H9 (cell line): ENCODE measurements at regions not wholly inside any gene's neighbourhood (a gene's known extent, or its start where the extent isn't known, plus 50 kb on each side); places are given as distances from the start of the nearest gene placed in this dataset.

Source experiments
- DNase-seq: peaks from one replicate; pipeline ENCODE4 v3.0.0-alpha.2; 2017
- H2AFZ ChIP-seq: one replicate; pipeline ENCODE4 v1.6.1; 2013; ENCODE audit warnings: mild to moderate bottlenecking, low read length, control low read depth, moderate library complexity
- H2AK5ac ChIP-seq: 2 replicates; pipeline ENCODE4 v1.6.1; 2013; ENCODE audit warnings: low read length, control low read depth, mixed read lengths; ENCODE audit not compliant: insufficient read length
- H2BK120ac ChIP-seq: one replicate; pipeline ENCODE4 v1.6.1; 2013; ENCODE audit warnings: low read depth, mild to moderate bottlenecking, low read length, control low read depth, inconsistent platforms; ENCODE audit not compliant: poor library complexity, severe bottlenecking
- H2BK12ac ChIP-seq: 2 replicates; pipeline ENCODE4 v1.6.1; 2013; ENCODE audit warnings: low read length, control low read depth, mixed read lengths, low read depth; ENCODE audit not compliant: insufficient read length
- H2BK15ac ChIP-seq: 2 replicates; pipeline ENCODE4 v1.6.1; 2013; ENCODE audit warnings: low read depth, low read length, control low read depth
- H2BK20ac ChIP-seq: one replicate; pipeline ENCODE4 v1.6.1; 2013; ENCODE audit warnings: low read depth, mild to moderate bottlenecking, low read length, control low read depth, inconsistent platforms; ENCODE audit not compliant: poor library complexity, severe bottlenecking
- H2BK5ac ChIP-seq: 2 replicates; pipeline ENCODE4 v1.6.1; 2013; ENCODE audit warnings: low read length, control low read depth, mixed read lengths; ENCODE audit not compliant: insufficient read length
- H3K14ac ChIP-seq: 2 replicates; pipeline ENCODE4 v1.6.1; 2013; ENCODE audit warnings: low read length, control low read depth; ENCODE audit not compliant: insufficient read depth
- H3K18ac ChIP-seq: 2 replicates; pipeline ENCODE4 v1.6.1; 2013; ENCODE audit warnings: low read depth, mild to moderate bottlenecking, mixed read lengths, low read length, control low read depth; ENCODE audit not compliant: insufficient read length
- H3K23ac ChIP-seq: 2 replicates; pipeline ENCODE4 v1.6.1; 2013; ENCODE audit warnings: low read length, control low read depth, mixed read lengths, low read depth; ENCODE audit not compliant: insufficient read length
- H3K23me2 ChIP-seq: 2 replicates; pipeline ENCODE4 v1.6.1; 2013; ENCODE audit warnings: low read depth, mild to moderate bottlenecking, mixed read lengths, low read length, control low read depth; ENCODE audit not compliant: insufficient read length, poor library complexity, severe bottlenecking
- H3K27ac ChIP-seq: 2 replicates; pipeline ENCODE4 v1.5.1; 2013; ENCODE audit warnings: low read length, control low read depth, mixed read lengths, low read depth; ENCODE audit not compliant: insufficient read length
- H3K27me3 ChIP-seq: 2 replicates; pipeline ENCODE4 v1.6.1; 2013; ENCODE audit warnings: low read length, control low read depth, inconsistent platforms; ENCODE audit not compliant: insufficient read depth
- H3K4ac ChIP-seq: 2 replicates; pipeline ENCODE4 v1.6.1; 2013; ENCODE audit warnings: low read depth, mild to moderate bottlenecking, control low read depth, inconsistent platforms, low read length, moderate library complexity
- H3K4me1 ChIP-seq: 2 replicates; pipeline ENCODE4 v1.6.1; 2013; ENCODE audit warnings: low read length, control low read depth, inconsistent platforms; ENCODE audit not compliant: insufficient read depth
- H3K4me2 ChIP-seq: 2 replicates; pipeline ENCODE4 v1.6.1; 2013; ENCODE audit warnings: low read length, control low read depth, mixed read lengths; ENCODE audit not compliant: insufficient read length, insufficient read depth
- H3K56ac ChIP-seq: 2 replicates; pipeline ENCODE4 v1.6.1; 2013; ENCODE audit warnings: low read depth, mild to moderate bottlenecking, mixed read lengths, low read length, control low read depth; ENCODE audit not compliant: insufficient read length
- H3K79me1 ChIP-seq: 2 replicates; pipeline ENCODE4 v1.6.1; 2013; ENCODE audit warnings: low read depth, mild to moderate bottlenecking, moderate library complexity, low read length, control low read depth, inconsistent platforms; ENCODE audit not compliant: insufficient read depth, poor library complexity, severe bottlenecking
- H3K79me2 ChIP-seq: 2 replicates; pipeline ENCODE4 v1.6.1; 2013; ENCODE audit warnings: low read length, control low read depth, inconsistent platforms; ENCODE audit not compliant: insufficient read depth
- H3K9ac ChIP-seq: 2 replicates; pipeline ENCODE4 v1.6.1; 2013; ENCODE audit warnings: low read length, control low read depth, mixed read lengths; ENCODE audit not compliant: insufficient read length; ENCODE audit errors: extremely low read depth
- H3K9me3 ChIP-seq: one replicate; pipeline ENCODE4 v1.6.1; 2013; ENCODE audit warnings: low read depth, low read length, inconsistent platforms; ENCODE audit not compliant: control insufficient read depth
- H3T11ph ChIP-seq: one replicate; pipeline ENCODE4 v1.6.1; 2013; ENCODE audit warnings: mild to moderate bottlenecking, low read length, control low read depth, inconsistent platforms
- H4K20me1 ChIP-seq: one replicate; pipeline ENCODE4 v1.6.1; 2013; ENCODE audit not compliant: control insufficient read depth, insufficient read length, insufficient read depth
- H4K5ac ChIP-seq: 2 replicates; pipeline ENCODE4 v1.6.1; 2013; ENCODE audit warnings: low read depth, mild to moderate bottlenecking, mixed read lengths, low read length, control low read depth; ENCODE audit not compliant: insufficient read length
- H4K8ac ChIP-seq: replicated peaks from 2 replicates; pipeline ENCODE4 v1.6.1; 2013; ENCODE audit warnings: low read length, control low read depth, mixed read lengths, low read depth; ENCODE audit not compliant: insufficient read length
- H4K91ac ChIP-seq: 2 replicates; pipeline ENCODE4 v1.6.1; 2013; ENCODE audit warnings: low read depth, mild to moderate bottlenecking, moderate library complexity, mixed read lengths, low read length, control low read depth; ENCODE audit not compliant: insufficient read length
- H3K27ac Mint-ChIP-seq, 3 experiments: 2 replicates in 2 of 3; 3 replicates in 1 of 3; pipeline ENCODE4 v1.8.0; 2020 to 2021; ENCODE audit warnings: mixed read lengths in 3 of 3, mild to moderate bottlenecking in 1 of 3, moderate library complexity in 1 of 3
- H3K27me3 Mint-ChIP-seq: 2 replicates; pipeline ENCODE4 v1.8.0; 2021; ENCODE audit warnings: low read depth, mild to moderate bottlenecking, moderate library complexity, mixed read lengths
- H3K36me3 Mint-ChIP-seq, 3 experiments: 2 replicates in 2 of 3; 3 replicates in 1 of 3; pipeline ENCODE4 v1.8.0; 2020 to 2021; ENCODE audit warnings: low read depth in 3 of 3, mixed read lengths in 3 of 3; ENCODE audit not compliant: insufficient read depth in 1 of 3
- H3K4me1 Mint-ChIP-seq, 2 experiments: 2 replicates each; pipeline ENCODE4 v1.8.0; 2020; ENCODE audit warnings: mixed read lengths in 2 of 2
- H3K4me3 Mint-ChIP-seq, 2 experiments: 2 replicates in 1 of 2; 3 replicates in 1 of 2; pipeline ENCODE4 v1.8.0; 2020 to 2021; ENCODE audit warnings: mild to moderate bottlenecking in 2 of 2, mixed read lengths in 2 of 2, moderate library complexity in 1 of 2
- H3K9me3 Mint-ChIP-seq, 2 experiments: 2 replicates in 1 of 2; 3 replicates in 1 of 2; pipeline ENCODE4 v1.8.0; 2020; ENCODE audit warnings: mild to moderate bottlenecking in 2 of 2, mixed read lengths in 2 of 2, moderate library complexity in 1 of 2
- WGBS: extraction: QIAGEN DNeasy Blood & Tissue Kit; methylation state at CpG from one replicate; pipeline ENCODE4 v1.1.7; 2013; ENCODE audit warnings: missing lambda C conversion rate, low lambda C conversion rate, mixed read lengths; ENCODE audit not compliant: insufficient read length; ENCODE audit errors: extremely low coverage; 5-methylcytosine and 5-hydroxymethylcytosine counted together
- TF ChIP-seq, protein P1 (sequence below): fragments of 200-600 bp; sonication (generic); conservative IDR thresholded peaks from 3 replicates; pipeline ENCODE4 v1.8.0; 2021; ENCODE audit warnings: antibody characterized with exemption, mild to moderate bottlenecking

DNA sequence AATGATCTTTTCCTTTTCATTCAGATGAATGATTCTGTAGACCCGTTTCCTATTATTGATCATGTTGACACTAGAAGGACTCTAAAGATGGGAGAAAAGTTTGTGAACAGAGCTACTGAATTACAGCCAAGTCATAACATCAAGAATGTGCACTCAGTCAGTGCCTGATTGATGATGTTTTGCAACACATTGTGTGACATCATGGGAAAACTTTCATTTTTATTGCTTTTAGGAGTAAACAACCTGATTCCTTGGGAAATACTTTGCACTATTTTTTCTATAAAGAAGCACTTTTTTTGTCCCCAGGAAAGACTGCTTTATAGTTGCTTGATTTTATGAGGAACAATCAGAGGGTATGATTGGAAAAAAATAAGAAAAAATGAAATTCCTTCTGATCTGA lies 383.8 kb upstream of the JAG1 start:
- H3K9me3 Mint-ChIP-seq = no peaks in the 10 kb centered on the region
- H3K4me1 ChIP-seq = no peaks in the 10 kb centered on the region
- H2BK20ac ChIP-seq = no peak overlapping the region
- H4K8ac ChIP-seq = no peak overlapping the region
- peaks cover 5% of the 10 kb centered on the region in 2 experiments for H3K4me1 Mint-ChIP-seq
- H3K79me1 ChIP-seq = no peaks in the 10 kb centered on the region
- no CpG with 5 or more reads among the region's 1 CpG for WGBS
- H3K36me3 Mint-ChIP-seq = no peaks in the 10 kb centered on the region
- DNase-seq = no peak
- no peak overlapping the region for H3K4me2 ChIP-seq
- H4K91ac ChIP-seq = no peak overlapping the region
- no peaks in the 10 kb centered on the region for H3K27me3 ChIP-seq
- no peak overlapping the region for H4K5ac ChIP-seq
- no peak overlapping the region for H3K14ac ChIP-seq
- no peak overlapping the region for H3K4me3 Mint-ChIP-seq
- no peak overlapping the region for H2BK120ac ChIP-seq
- H3K27ac Mint-ChIP-seq = no peak overlapping the region
- H3K9me3 ChIP-seq = no peaks in the 10 kb centered on the region
- H2BK15ac ChIP-seq = no peak overlapping the region
- H2BK12ac ChIP-seq = no peak overlapping the region
- no peaks in the 10 kb centered on the region for H4K20me1 ChIP-seq
- no peak overlapping the region for H3K27ac ChIP-seq
- H3K56ac ChIP-seq = no peak overlapping the region
- no peaks in the 10 kb centered on the region for H3K23me2 ChIP-seq
- H3K18ac ChIP-seq = no peak overlapping the region
- no peak overlapping the region for H2BK5ac ChIP-seq
- H2AK5ac ChIP-seq = no peak overlapping the region
- no peak overlapping the region for H3K9ac ChIP-seq
- no peak overlapping the region for H2AFZ ChIP-seq
- no peak overlapping the region for H3K23ac ChIP-seq
- no peaks in the 10 kb centered on the region for H3K27me3 Mint-ChIP-seq
- H3K4ac ChIP-seq = no peak overlapping the region
- no peaks in the 10 kb centered on the region for H3K79me2 ChIP-seq
- TF ChIP-seq, protein P1, sequence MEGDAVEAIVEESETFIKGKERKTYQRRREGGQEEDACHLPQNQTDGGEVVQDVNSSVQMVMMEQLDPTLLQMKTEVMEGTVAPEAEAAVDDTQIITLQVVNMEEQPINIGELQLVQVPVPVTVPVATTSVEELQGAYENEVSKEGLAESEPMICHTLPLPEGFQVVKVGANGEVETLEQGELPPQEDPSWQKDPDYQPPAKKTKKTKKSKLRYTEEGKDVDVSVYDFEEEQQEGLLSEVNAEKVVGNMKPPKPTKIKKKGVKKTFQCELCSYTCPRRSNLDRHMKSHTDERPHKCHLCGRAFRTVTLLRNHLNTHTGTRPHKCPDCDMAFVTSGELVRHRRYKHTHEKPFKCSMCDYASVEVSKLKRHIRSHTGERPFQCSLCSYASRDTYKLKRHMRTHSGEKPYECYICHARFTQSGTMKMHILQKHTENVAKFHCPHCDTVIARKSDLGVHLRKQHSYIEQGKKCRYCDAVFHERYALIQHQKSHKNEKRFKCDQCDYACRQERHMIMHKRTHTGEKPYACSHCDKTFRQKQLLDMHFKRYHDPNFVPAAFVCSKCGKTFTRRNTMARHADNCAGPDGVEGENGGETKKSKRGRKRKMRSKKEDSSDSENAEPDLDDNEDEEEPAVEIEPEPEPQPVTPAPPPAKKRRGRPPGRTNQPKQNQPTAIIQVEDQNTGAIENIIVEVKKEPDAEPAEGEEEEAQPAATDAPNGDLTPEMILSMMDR = no peak
- H3T11ph ChIP-seq = no peak overlapping the region
